IMR-90 (cell line): ENCODE measurements at regions not wholly inside any gene's neighbourhood (a gene's known extent, or its start where the extent isn't known, plus 50 kb on each side); places are given as distances from the start of the nearest gene placed in this dataset.

Source experiments
- ATAC-seq: fragments of 200-7000 bp; cut with Tn5 transposase; 2 replicates; pipeline ENCODE4 v1.9.1; 2020; ENCODE audit warnings: low read depth, mild to moderate bottlenecking, moderate library complexity
- BruUV-seq: library from RNA; stranded (reverse); fragments of 400-500 nt; replicated peaks from 2 replicates; lab custom pipeline; 2021; lab: Mats Ljungman, UMichigan
- CTCF ChIA-PET: fragments of 300-600 bp; formaldehyde crosslinking; extraction: SDS; loops from one replicate; lab custom pipeline; 2021; ENCODE audit warnings: antibody characterized with exemption; lab: Yijun Ruan, JAX
- POLR2A ChIA-PET: fragments of 300-600 bp; sonication (Branson Sonifier 250); formaldehyde crosslinking; loops from one replicate; lab custom pipeline; 2022; ENCODE audit warnings: antibody characterized with exemption; ENCODE audit not compliant: unreplicated experiment; lab: Charles Lee
- DNase-seq: peaks from one replicate; pipeline ENCODE4 v3.0.0; 2013
- H2AFZ ChIP-seq: replicated peaks from 2 replicates; pipeline ENCODE3; 2013; ENCODE audit warnings: low read length, mild to moderate bottlenecking; ENCODE audit not compliant: poor library complexity
- H2AK5ac ChIP-seq: 2 replicates; pipeline ENCODE4 v1.6.1; 2013; ENCODE audit warnings: low read depth, low read length, inconsistent platforms
- H2AK9ac ChIP-seq: replicated peaks from 2 replicates; pipeline ENCODE3; 2013; ENCODE audit warnings: mild to moderate bottlenecking, low read depth, low read length, moderate library complexity; ENCODE audit not compliant: poor library complexity
- H2BK120ac ChIP-seq: 2 replicates; pipeline ENCODE4 v1.6.1; 2013; ENCODE audit warnings: low read depth, low read length, inconsistent platforms
- H2BK15ac ChIP-seq: 3 replicates; pipeline ENCODE4 v1.6.1; 2013; ENCODE audit warnings: low read depth, low read length, inconsistent platforms
- H2BK20ac ChIP-seq: 2 replicates; pipeline ENCODE4 v1.6.1; 2013; ENCODE audit warnings: low read depth, mild to moderate bottlenecking, inconsistent platforms, low read length, moderate library complexity
- H2BK5ac ChIP-seq: 2 replicates; pipeline ENCODE4 v1.6.1; 2013; ENCODE audit warnings: mild to moderate bottlenecking, low read depth, low read length, inconsistent platforms; ENCODE audit not compliant: poor library complexity, severe bottlenecking
- H3K14ac ChIP-seq: replicated peaks from 2 replicates; pipeline ENCODE4 v1.6.1; 2013; ENCODE audit warnings: low read depth, low read length, inconsistent platforms
- H3K18ac ChIP-seq: 2 replicates; pipeline ENCODE4 v1.6.1; 2013; ENCODE audit warnings: low read depth, low read length, control low read depth
- H3K23ac ChIP-seq: 2 replicates; pipeline ENCODE4 v1.6.1; 2013; ENCODE audit warnings: low read depth, low read length, inconsistent platforms
- H3K27ac ChIP-seq: 2 replicates; pipeline ENCODE4 v1.5.1; 2013; ENCODE audit warnings: mild to moderate bottlenecking, control low read depth, low read length; ENCODE audit not compliant: insufficient read depth
- H3K27me3 ChIP-seq: 2 replicates; pipeline ENCODE4 v1.6.1; 2013; ENCODE audit warnings: low read length; ENCODE audit not compliant: control insufficient read depth, insufficient read depth
- H3K36me3 ChIP-seq: 2 replicates; pipeline ENCODE4 v1.6.1; 2013; ENCODE audit warnings: low read length, mixed read lengths; ENCODE audit not compliant: control insufficient read depth, insufficient read depth
- H3K4ac ChIP-seq: 2 replicates; pipeline ENCODE4 v1.6.1; 2013; ENCODE audit warnings: low read depth, low read length, inconsistent platforms
- H3K4me1 ChIP-seq: 2 replicates; pipeline ENCODE4 v1.6.1; 2013; ENCODE audit warnings: low read length, mixed read lengths; ENCODE audit not compliant: control insufficient read depth, insufficient read depth
- H3K4me2 ChIP-seq: 2 replicates; pipeline ENCODE4 v1.6.1; 2013; ENCODE audit warnings: low read depth, mild to moderate bottlenecking, control low read depth, low read length, moderate library complexity
- H3K4me3 ChIP-seq: 2 replicates; pipeline ENCODE4 v1.5.1; 2013; ENCODE audit warnings: low read depth, mild to moderate bottlenecking, control low read depth, low read length, moderate library complexity; ENCODE audit not compliant: insufficient read depth
- H3K56ac ChIP-seq: 2 replicates; pipeline ENCODE4 v1.6.1; 2013; ENCODE audit warnings: low read length, inconsistent platforms; ENCODE audit not compliant: insufficient read depth; ENCODE audit errors: extremely low read depth
- H3K79me1 ChIP-seq, 2 experiments: 2 replicates each; pipeline ENCODE4 v1.6.1; 2013; ENCODE audit warnings: low read length in 2 of 2, inconsistent platforms in 1 of 2, low read depth in 1 of 2
- H3K9ac ChIP-seq: 2 replicates; pipeline ENCODE4 v1.6.1; 2013; ENCODE audit warnings: low read depth, low read length, control low read depth
- H3K9me1 ChIP-seq: 2 replicates; pipeline ENCODE4 v1.6.1; 2013; ENCODE audit warnings: low read length, inconsistent platforms; ENCODE audit not compliant: insufficient read depth
- H3K9me3 ChIP-seq: 2 replicates; pipeline ENCODE4 v1.6.1; 2013; ENCODE audit warnings: low read length; ENCODE audit not compliant: control insufficient read depth, insufficient read depth
- H4K20me1 ChIP-seq: 2 replicates; pipeline ENCODE4 v1.6.1; 2013; ENCODE audit warnings: low read length, inconsistent platforms; ENCODE audit not compliant: insufficient read depth
- H4K5ac ChIP-seq: 2 replicates; pipeline ENCODE4 v1.6.1; 2013; ENCODE audit warnings: mild to moderate bottlenecking, low read depth, low read length, control low read depth
- H4K8ac ChIP-seq, 2 experiments: 2 replicates each; pipeline ENCODE4 v1.6.1; 2013; ENCODE audit warnings: low read depth in 2 of 2, low read length in 2 of 2, control low read depth in 1 of 2, inconsistent platforms in 1 of 2
- H4K91ac ChIP-seq: 2 replicates; pipeline ENCODE4 v1.6.1; 2013; ENCODE audit warnings: low read depth, low read length, inconsistent platforms; ENCODE audit not compliant: insufficient read depth
- BHLHE40 ChIP-seq: fragments of 150-350 bp; IDR thresholded peaks from 2 replicates; pipeline ENCODE4 v1.6.1; 2016; ENCODE audit warnings: mild to moderate bottlenecking, low read depth, low read length
- CHD1 ChIP-seq: IDR thresholded peaks from 2 replicates; pipeline ENCODE4 v1.6.1; 2012; ENCODE audit warnings: low read depth, low read length, improper control_type of control experiment
- MAZ ChIP-seq: IDR thresholded peaks from 2 replicates; pipeline ENCODE4 v1.6.1; 2012; ENCODE audit warnings: low read depth, mild to moderate bottlenecking, low read length, improper control_type of control experiment, moderate library complexity, borderline replicate concordance
- NFE2L2 ChIP-seq: fragments of 150-350 bp; IDR thresholded peaks from 2 replicates; pipeline ENCODE4 v1.6.1; 2016; ENCODE audit warnings: low read depth, mild to moderate bottlenecking, low read length
- RAD21 ChIP-seq: IDR thresholded peaks from 2 replicates; pipeline ENCODE4 v1.6.1; 2012; ENCODE audit warnings: low read length, improper control_type of control experiment
- RCOR1 ChIP-seq: IDR thresholded peaks from 2 replicates; pipeline ENCODE4 v1.6.1; 2012; ENCODE audit warnings: mild to moderate bottlenecking, low read length, improper control_type of control experiment; ENCODE audit not compliant: insufficient replicate concordance
- RFX5 ChIP-seq: IDR thresholded peaks from 2 replicates; pipeline ENCODE4 v1.8.0; 2012; ENCODE audit warnings: low read depth, mild to moderate bottlenecking, low read length, moderate library complexity
- USF2 ChIP-seq: fragments of 150-350 bp; IDR thresholded peaks from 2 replicates; pipeline ENCODE4 v1.6.1; 2017; ENCODE audit warnings: mild to moderate bottlenecking, antibody characterized with exemption, low read length, low read depth
- WGBS, 2 experiments: methylation state at CpG; one replicate each; pipeline versions ENCODE4 v1.1.5 to v1.1.7; 2013; ENCODE audit warnings: missing lambda C conversion rate in 2 of 2; ENCODE audit not compliant: insufficient read length in 1 of 2; ENCODE audit errors: extremely low coverage in 2 of 2; 5-methylcytosine and 5-hydroxymethylcytosine counted together
- dilution Hi-C: fragments of 300-500 bp; cut with HindIII; formaldehyde crosslinking; loops from one replicate; pipeline ENCODE4 v1.14.3; 2018; ENCODE audit warnings: low sequenced_read_pairs; ENCODE audit not compliant: unreplicated experiment
- in situ Hi-C: fragments of 300-500 bp; cut with MboI; formaldehyde crosslinking; loops from 3 replicates; pipeline ENCODE4 v1.14.3; 2019; ENCODE audit warnings: low sequenced_read_pairs, inconsistent platforms, mixed read lengths
- intact Hi-C: fragments of 100-400 bp; cut with micrococcal nuclease; formaldehyde crosslinking; loops from 2 replicates; pipeline ENCODE4 v1.10.0; 2022
- TF ChIP-seq, protein P1 (sequence below): conservative IDR thresholded peaks from 2 replicates; pipeline ENCODE4 v1.5.1; 2012; ENCODE audit warnings: mild to moderate bottlenecking, low read depth, low read length, improper control_type of control experiment
- TF ChIP-seq, protein P2 (sequence below): fragments of 150-350 bp; IDR thresholded peaks from 2 replicates; pipeline ENCODE4 v1.6.1; 2016; ENCODE audit warnings: low read depth, mild to moderate bottlenecking, low read length, moderate library complexity, borderline replicate concordance

- H3K27me3 ChIP-seq: no peaks in the 10 kb centered on the region
- in situ Hi-C loops: no loop called here
- H4K8ac ChIP-seq: no peak overlapping the region
- H3K9ac ChIP-seq: no peak overlapping the region
- ChIA-PET POLR2A (no interaction called here), CTCF (no interaction called here)
- H3K23ac ChIP-seq: no peak overlapping the region
- H3K4me3 ChIP-seq: no peak overlapping the region
- H4K20me1 ChIP-seq: no peaks in the 10 kb centered on the region
- no peak overlapping the region for H2AK5ac ChIP-seq
- H2BK20ac ChIP-seq: no peak overlapping the region
- no CpG with 5 or more reads among the region's 2 CpGs for WGBS, 2 experiments
- no peak for DNase-seq
- H4K5ac ChIP-seq: no peak overlapping the region
- H3K18ac ChIP-seq: no peak overlapping the region
- H3K9me3 ChIP-seq: no peaks in the 10 kb centered on the region
- BruUV-seq: no TSS peak
- H2AFZ ChIP-seq: no peak overlapping the region
- ATAC-seq: no peak
- H3K79me1 ChIP-seq: no peaks in the 10 kb centered on the region
- TF ChIP-seq MAZ: no peak
- TF ChIP-seq, protein P1, sequence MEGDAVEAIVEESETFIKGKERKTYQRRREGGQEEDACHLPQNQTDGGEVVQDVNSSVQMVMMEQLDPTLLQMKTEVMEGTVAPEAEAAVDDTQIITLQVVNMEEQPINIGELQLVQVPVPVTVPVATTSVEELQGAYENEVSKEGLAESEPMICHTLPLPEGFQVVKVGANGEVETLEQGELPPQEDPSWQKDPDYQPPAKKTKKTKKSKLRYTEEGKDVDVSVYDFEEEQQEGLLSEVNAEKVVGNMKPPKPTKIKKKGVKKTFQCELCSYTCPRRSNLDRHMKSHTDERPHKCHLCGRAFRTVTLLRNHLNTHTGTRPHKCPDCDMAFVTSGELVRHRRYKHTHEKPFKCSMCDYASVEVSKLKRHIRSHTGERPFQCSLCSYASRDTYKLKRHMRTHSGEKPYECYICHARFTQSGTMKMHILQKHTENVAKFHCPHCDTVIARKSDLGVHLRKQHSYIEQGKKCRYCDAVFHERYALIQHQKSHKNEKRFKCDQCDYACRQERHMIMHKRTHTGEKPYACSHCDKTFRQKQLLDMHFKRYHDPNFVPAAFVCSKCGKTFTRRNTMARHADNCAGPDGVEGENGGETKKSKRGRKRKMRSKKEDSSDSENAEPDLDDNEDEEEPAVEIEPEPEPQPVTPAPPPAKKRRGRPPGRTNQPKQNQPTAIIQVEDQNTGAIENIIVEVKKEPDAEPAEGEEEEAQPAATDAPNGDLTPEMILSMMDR: no peak
- no peak for TF ChIP-seq RCOR1
- TF ChIP-seq RFX5: no peak
- TF ChIP-seq CHD1: no peak
- no peak for TF ChIP-seq RAD21
- no peak for TF ChIP-seq BHLHE40
- TF ChIP-seq NFE2L2: no peak
- no peak for TF ChIP-seq USF2
- TF ChIP-seq, protein P2, sequence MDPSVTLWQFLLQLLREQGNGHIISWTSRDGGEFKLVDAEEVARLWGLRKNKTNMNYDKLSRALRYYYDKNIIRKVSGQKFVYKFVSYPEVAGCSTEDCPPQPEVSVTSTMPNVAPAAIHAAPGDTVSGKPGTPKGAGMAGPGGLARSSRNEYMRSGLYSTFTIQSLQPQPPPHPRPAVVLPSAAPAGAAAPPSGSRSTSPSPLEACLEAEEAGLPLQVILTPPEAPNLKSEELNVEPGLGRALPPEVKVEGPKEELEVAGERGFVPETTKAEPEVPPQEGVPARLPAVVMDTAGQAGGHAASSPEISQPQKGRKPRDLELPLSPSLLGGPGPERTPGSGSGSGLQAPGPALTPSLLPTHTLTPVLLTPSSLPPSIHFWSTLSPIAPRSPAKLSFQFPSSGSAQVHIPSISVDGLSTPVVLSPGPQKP: no peak
- H2BK15ac ChIP-seq: no peak overlapping the region
- no peak overlapping the region for H2BK5ac ChIP-seq
- no peak overlapping the region for H4K91ac ChIP-seq
- H3K14ac ChIP-seq: no peak overlapping the region
- H2AK9ac ChIP-seq: no peak overlapping the region
- H3K4me2 ChIP-seq: no peak overlapping the region
- no peak overlapping the region for H3K27ac ChIP-seq
- no peak overlapping the region for H3K56ac ChIP-seq
- dilution Hi-C loops: no loop called here
- H3K4ac ChIP-seq: no peak overlapping the region
- no peak overlapping the region for H2BK120ac ChIP-seq
- no peaks in the 10 kb centered on the region for H3K36me3 ChIP-seq
- H3K4me1 ChIP-seq: no peaks in the 10 kb centered on the region
- no peaks in the 10 kb centered on the region for H3K9me1 ChIP-seq
- intact Hi-C loops: no loop called here
Measured at GRCh38 chr7:42747044-42747443, 164.8 kb downstream of the C7orf25 start.
